ENCODE measurements at regions not wholly inside any gene's neighbourhood (a gene's known extent, or its start where the extent isn't known, plus 50 kb on each side); places are given as distances from the start of the nearest gene placed in this dataset.

- TF ChIP-seq, protein P1, sequence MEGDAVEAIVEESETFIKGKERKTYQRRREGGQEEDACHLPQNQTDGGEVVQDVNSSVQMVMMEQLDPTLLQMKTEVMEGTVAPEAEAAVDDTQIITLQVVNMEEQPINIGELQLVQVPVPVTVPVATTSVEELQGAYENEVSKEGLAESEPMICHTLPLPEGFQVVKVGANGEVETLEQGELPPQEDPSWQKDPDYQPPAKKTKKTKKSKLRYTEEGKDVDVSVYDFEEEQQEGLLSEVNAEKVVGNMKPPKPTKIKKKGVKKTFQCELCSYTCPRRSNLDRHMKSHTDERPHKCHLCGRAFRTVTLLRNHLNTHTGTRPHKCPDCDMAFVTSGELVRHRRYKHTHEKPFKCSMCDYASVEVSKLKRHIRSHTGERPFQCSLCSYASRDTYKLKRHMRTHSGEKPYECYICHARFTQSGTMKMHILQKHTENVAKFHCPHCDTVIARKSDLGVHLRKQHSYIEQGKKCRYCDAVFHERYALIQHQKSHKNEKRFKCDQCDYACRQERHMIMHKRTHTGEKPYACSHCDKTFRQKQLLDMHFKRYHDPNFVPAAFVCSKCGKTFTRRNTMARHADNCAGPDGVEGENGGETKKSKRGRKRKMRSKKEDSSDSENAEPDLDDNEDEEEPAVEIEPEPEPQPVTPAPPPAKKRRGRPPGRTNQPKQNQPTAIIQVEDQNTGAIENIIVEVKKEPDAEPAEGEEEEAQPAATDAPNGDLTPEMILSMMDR (IDR thresholded peaks at IDR 0.05) = no peak
- TF ChIP-seq POLR2A (IDR thresholded peaks at IDR 0.05) = no peak
These were observed 593.0 kb upstream of the CITED2 start for GRCh38 chr6:139967497-139967896.
